ENCODE measurements at regions not wholly inside any gene's neighbourhood (a gene's known extent, or its start where the extent isn't known, plus 50 kb on each side); places are given as distances from the start of the nearest gene placed in this dataset.

- no peak overlapping the region for H3K27ac Mint-ChIP-seq
- H3K4me1 Mint-ChIP-seq, result no peaks in the 10 kb centered on the region
- no peak for ATAC-seq
- DNase-seq (ENCODE audit: low spot score in 2 of 2), result no peak
- H3K4me3 Mint-ChIP-seq, result no peak overlapping the region
- H3K36me3 Mint-ChIP-seq, result no peaks in the 10 kb centered on the region
- H3K9me3 Mint-ChIP-seq, result no peaks in the 10 kb centered on the region
These were observed 253.5 kb downstream of the BAMBI start for GRCh38 chr10:28930514-28931495.

- Mint-ChIP-seq H3K4me3 (no peak overlapping the region), H3K27ac (no peak overlapping the region), H3K9me3 (no peaks in the 10 kb centered on the region), H3K4me1 (no peaks in the 10 kb centered on the region), H3K36me3 (no peaks in the 10 kb centered on the region)
- DNase-seq (ENCODE audit: low spot score in 2 of 2), result no peak
- no peak for ATAC-seq
These were observed 257.7 kb downstream of the BAMBI start for GRCh38 chr10:28935061-28935460.

DNA sequence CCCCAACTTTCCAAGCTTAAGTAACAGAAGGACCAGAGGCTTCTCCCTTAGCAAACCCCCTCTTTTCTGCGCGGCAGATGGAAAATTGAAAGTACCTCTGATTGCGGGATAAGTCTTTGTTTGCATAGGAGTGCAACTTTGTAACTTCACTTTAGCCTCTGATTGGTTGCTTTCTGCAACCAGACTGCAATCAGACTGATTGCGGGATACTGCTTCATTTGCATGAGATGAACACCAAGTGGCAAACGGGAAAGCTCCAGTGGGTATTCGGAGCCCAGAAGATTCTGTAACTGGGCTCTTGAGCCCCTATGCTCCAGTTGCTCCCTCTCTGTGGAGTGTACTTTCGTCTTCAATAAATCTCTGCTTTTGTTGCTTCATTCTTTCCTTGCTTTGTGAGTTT, 260.6 kb downstream of the BAMBI start:
- Mint-ChIP-seq H3K4me1 (no peaks in the 10 kb centered on the region), H3K36me3 (no peaks in the 10 kb centered on the region), H3K9me3 (no peaks in the 10 kb centered on the region), H3K27ac (no peak overlapping the region), H3K4me3 (no peak overlapping the region)
- DNase-seq (ENCODE audit: low spot score in 2 of 2) (no peak), ATAC-seq (no peak)

GRCh38 chr10:28938745-28939144, 261.4 kb downstream of the BAMBI start:
- Mint-ChIP-seq H3K36me3 (no peaks in the 10 kb centered on the region), H3K9me3 (no peaks in the 10 kb centered on the region), H3K4me1 (no peaks in the 10 kb centered on the region), H3K27ac (no peak overlapping the region), H3K4me3 (no peak overlapping the region)
- DNase-seq (ENCODE audit: low spot score in 2 of 2) (no peak), ATAC-seq (no peak)

DNA sequence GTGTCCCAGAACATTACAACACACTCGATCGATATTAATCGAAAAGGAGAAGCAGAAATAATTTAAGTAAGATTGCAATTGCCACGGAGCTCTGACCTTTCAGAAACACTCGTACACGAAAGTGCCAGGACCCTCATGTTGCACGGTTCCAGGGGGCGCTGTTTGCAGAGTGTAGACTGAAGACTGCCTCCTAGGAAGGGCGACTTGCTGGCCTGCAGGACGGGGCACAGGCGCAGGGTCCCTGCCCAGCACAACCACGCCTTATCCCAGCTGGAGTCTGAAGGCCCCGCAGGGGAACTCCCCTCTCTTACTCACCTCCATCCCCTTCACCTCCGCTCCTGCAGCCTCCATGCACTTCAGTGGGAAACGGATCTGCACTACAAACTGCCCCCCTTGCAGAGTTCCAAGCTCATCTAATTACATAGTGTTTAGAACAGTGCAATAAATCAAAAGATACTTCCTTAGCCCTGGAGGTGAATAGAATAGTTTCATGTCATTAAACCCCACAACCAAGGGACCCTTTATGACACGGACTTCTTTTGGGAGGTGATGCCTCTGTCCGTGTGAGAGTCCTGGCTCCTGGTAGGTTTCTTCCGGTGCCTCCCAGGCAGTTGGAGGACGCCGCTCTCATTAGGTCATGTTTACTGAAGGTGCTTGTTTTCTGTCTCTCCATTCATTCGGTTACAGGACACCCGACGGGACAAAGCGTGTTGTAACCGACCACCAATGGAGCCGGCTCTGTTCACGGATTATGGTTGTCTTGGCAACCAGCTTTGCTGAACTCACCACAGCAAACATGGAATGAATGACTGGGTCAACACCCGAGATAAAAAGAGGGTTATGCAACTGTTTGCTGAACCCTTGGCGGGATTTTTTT, 262.2 kb downstream of the BAMBI start:
- ATAC-seq (no peak), DNase-seq (ENCODE audit: low spot score in 2 of 2) (no peak)
- Mint-ChIP-seq H3K4me3 (no peak overlapping the region), H3K4me1 (no peaks in the 10 kb centered on the region), H3K36me3 (no peaks in the 10 kb centered on the region), H3K9me3 (no peaks in the 10 kb centered on the region), H3K27ac (no peak overlapping the region)

DNA sequence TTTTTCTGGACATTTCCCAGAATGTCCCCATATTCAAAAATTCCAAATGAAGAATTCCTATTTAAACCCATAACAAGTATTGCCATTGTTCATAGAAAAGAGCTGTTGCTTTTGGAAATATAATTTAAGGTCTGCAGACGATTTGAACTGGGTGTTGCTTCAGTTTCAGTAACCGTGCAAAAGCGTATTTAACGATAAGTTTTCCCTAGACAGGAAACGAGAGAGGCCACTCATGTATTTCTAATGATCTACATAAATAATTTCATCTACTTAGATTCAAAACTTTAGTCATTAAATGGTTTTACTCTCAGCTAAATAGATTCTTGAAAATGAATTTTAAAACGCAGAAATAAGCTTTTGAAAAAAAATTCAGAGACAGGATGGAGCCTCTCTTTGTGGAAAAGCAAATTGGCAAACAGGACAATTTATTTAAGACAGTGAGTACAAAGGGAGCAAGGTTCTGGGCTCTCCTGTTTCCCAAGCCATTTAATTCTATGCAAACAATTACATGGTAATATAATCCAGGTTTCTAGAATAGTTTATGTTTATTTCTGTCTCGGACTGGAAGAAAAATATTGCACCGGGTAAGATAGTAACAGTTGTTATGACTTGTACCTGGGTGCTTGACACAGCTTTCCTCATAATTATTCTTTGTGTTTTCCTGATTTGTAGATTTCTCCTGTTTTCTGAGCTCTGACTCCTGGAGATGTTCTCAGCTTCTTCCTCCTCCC, 263.0 kb downstream of the BAMBI start:
- ATAC-seq, result no peak
- DNase-seq (ENCODE audit: low spot score in 2 of 2), result no peak
- Mint-ChIP-seq H3K9me3 (peaks cover 3% of the 10 kb centered on the region), H3K36me3 (no peaks in the 10 kb centered on the region), H3K4me1 (no peaks in the 10 kb centered on the region), H3K4me3 (no peak overlapping the region), H3K27ac (no peak overlapping the region)

DNA sequence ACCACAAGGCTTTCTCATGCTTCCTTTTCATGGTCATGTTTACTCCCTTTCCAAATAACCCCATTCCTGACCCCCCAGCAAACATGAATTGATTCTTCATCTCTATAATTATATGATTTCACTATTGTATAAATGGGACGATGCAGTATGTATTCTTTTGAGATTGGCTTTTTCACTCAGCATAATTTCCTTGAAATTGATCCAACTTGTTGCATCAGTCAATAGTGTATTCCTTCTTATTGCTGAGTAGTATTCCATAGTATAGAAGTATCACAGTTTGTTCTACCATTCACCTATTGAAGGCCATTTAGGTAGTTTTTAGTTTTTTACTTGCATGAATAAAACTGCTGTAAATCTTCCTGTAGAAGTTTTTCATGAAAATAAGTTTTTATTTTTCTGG, 264.7 kb downstream of the BAMBI start:
- no peaks in the 10 kb centered on the region for H3K4me1 Mint-ChIP-seq
- no peak for ATAC-seq
- peaks cover 3% of the 10 kb centered on the region for H3K9me3 Mint-ChIP-seq
- no peak overlapping the region for H3K27ac Mint-ChIP-seq
- H3K4me3 Mint-ChIP-seq, result no peak overlapping the region
- no peaks in the 10 kb centered on the region for H3K36me3 Mint-ChIP-seq
- no peak for DNase-seq (ENCODE audit: low spot score in 2 of 2)

DNA sequence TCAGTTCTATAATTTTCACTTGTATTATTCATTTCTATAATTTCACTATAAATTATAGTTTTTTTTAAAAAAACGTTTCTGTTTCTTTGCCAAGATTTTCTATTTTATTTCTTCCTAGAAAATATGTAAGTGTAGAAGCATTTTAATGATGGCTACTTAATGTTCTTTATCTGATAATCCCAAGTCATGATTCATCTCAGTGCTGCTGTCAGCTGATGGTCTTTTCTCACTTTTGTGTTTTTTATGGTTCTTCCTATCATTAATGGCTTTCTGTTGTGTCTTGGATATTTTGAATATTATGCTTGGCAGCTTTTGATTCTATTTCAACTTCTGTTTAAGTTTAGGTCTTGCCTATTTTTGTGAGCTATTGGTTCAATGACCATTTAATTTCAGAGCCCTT, 268.6 kb downstream of the BAMBI start:
- no peak overlapping the region for H3K4me3 Mint-ChIP-seq
- H3K9me3 Mint-ChIP-seq, result peaks cover 3% of the 10 kb centered on the region
- DNase-seq (ENCODE audit: low spot score in 2 of 2) (no peak), ATAC-seq (no peak)
- H3K27ac Mint-ChIP-seq, result no peak overlapping the region
- no peaks in the 10 kb centered on the region for H3K36me3 Mint-ChIP-seq
- H3K4me1 Mint-ChIP-seq, result no peaks in the 10 kb centered on the region

DNA sequence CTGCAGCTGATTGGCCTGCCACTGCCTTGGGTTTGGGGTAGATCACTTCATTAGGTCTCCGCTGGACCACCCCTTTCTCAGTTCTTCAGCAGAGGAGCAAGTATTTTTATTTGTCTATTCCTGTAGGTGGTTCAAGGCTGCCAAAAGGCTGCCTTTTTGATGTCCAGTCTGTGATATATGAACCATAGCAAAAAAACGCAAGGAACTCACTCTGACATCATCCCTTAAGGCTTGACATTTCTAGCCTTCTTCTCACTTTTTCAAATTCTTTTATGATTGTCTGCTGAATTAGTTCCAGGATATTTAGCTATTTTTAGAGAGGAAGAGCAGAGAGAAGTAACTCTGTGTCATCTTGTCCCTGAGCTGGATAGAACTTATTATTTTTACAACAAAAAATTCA, 269.2 kb downstream of the BAMBI start:
- H3K9me3 Mint-ChIP-seq, result peaks cover 3% of the 10 kb centered on the region
- no peak overlapping the region for H3K27ac Mint-ChIP-seq
- DNase-seq (ENCODE audit: low spot score in 2 of 2), result no peak
- H3K36me3 Mint-ChIP-seq, result no peaks in the 10 kb centered on the region
- no peaks in the 10 kb centered on the region for H3K4me1 Mint-ChIP-seq
- no peak overlapping the region for H3K4me3 Mint-ChIP-seq
- no peak for ATAC-seq

GRCh38 chr10:28947171-28947570, 269.9 kb downstream of the BAMBI start:
- H3K9me3 Mint-ChIP-seq, result peaks cover 3% of the 10 kb centered on the region
- ATAC-seq (no peak), DNase-seq (ENCODE audit: low spot score in 2 of 2) (no peak)
- H3K36me3 Mint-ChIP-seq, result no peaks in the 10 kb centered on the region
- no peak overlapping the region for H3K27ac Mint-ChIP-seq
- H3K4me3 Mint-ChIP-seq, result no peak overlapping the region
- no peaks in the 10 kb centered on the region for H3K4me1 Mint-ChIP-seq

DNA sequence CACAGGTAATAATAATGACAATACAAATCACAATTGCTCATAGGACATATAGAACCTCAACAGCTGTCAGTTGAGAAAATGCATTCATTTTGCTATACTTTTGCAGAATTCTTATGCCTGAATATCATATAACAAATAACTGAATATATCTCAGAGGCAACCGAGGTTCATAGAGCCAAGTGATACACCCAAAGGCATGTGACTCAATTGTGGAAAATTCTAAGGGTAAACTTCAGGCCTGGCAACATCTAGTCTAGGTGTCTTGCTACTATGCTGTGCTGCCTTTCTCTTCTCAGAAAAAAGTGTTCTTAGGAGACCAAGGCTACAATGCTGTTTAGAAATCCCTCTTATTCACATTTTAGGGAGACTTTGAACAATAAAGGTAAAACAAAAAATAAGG, 270.7 kb downstream of the BAMBI start:
- DNase-seq (ENCODE audit: low spot score in 2 of 2), result no peak
- no peak for ATAC-seq
- no peaks in the 10 kb centered on the region for H3K36me3 Mint-ChIP-seq
- H3K4me3 Mint-ChIP-seq, result no peak overlapping the region
- peaks cover 3% of the 10 kb centered on the region for H3K9me3 Mint-ChIP-seq
- no peak overlapping the region for H3K27ac Mint-ChIP-seq
- no peaks in the 10 kb centered on the region for H3K4me1 Mint-ChIP-seq

DNA sequence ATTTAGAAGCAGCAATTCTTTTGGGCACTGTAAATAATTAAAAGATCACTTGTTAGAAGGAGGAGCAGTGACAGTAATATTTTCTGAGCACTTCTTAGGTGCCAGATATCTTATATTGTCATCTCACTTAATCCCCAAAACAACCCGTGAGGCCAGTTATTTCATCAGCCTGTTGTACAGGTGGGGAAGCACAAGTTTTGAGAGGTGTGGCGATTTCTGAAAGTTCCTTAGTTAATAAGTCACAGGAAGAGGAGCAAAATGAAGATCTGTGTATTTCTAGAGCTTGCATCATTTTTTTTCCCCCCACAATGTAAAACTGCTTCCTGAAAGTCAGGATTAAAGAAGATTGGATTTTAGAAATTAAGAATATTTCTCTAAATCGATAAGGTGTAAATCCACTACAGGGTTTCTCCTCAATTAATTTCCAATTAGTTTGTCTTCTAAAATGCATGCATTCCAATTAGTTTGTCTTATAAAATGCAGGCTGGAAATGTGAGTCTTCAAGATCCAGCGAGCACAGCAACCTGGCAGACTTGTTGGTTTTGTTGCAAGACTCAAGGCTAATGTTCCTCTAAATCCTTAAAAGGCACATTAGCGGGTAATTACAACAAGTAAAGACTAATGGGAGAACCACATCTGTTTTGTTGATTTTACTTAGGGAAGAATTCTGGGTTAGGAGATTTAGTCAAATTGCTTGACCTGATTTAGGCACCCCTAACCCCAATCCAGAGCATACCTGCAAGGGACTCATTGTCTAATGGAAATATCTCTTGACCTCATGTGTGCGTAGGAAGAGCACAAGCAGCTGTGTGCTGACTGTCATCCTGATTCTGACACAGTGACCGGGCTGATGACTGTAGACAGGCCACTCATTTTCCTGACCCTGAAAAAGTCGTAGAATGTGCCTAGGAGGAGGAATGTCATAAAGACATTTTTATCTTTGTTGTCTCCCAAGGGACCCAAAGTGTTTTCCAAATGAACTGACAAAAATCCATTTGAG, 272.0 kb downstream of the BAMBI start:
- DNase-seq (ENCODE audit: low spot score in 2 of 2), result no peak
- Mint-ChIP-seq H3K36me3 (no peaks in the 10 kb centered on the region), H3K27ac (no peak overlapping the region), H3K4me3 (no peak overlapping the region), H3K9me3 (peaks cover 3% of the 10 kb centered on the region), H3K4me1 (no peaks in the 10 kb centered on the region)
- ATAC-seq, result no peak

DNA sequence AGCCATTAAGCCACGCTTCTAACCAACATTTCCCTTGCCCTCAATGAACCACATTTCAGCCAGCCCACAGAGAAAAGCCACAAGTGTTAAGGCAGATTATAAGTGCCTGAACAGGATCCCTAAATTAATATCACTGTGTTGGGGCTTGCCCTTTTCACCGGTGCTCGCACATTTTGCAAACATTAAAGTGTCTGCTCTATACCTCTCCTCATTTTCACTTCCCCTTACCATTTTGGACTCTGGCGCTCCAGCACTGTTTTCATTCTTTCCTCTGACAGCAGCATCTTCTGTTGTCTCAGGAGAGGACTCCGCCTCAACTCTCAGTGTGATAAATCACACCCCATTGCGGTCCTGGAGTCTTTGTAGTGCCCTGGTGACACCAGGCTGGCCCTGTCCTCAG, 274.2 kb downstream of the BAMBI start:
- no peak for DNase-seq (ENCODE audit: low spot score in 2 of 2)
- no peak for ATAC-seq
- H3K9me3 Mint-ChIP-seq, result no peaks in the 10 kb centered on the region
- H3K4me3 Mint-ChIP-seq, result no peak overlapping the region
- H3K36me3 Mint-ChIP-seq, result no peaks in the 10 kb centered on the region
- H3K27ac Mint-ChIP-seq, result no peak overlapping the region
- H3K4me1 Mint-ChIP-seq, result no peaks in the 10 kb centered on the region

DNA sequence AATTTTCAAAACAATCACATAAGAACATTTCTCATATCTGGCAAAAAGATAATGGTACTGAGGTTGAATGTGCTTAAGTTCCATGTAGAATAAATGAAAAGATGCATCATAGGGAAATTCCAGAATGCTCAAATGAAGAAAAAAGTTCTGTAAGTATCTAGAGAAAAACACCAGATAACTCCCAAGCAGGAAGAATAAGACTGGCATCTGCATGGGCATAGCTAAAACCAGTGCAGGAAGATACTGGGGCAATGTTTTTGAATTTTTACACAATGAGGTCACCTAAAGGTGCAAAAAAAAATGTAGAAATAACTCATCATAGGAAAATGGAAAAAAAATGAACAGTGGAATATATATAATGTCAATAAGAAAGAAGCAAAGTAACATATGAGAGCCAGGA, 275.2 kb downstream of the BAMBI start:
- DNase-seq (ENCODE audit: low spot score in 2 of 2) (no peak), ATAC-seq (no peak)
- Mint-ChIP-seq H3K4me3 (no peak overlapping the region), H3K36me3 (no peaks in the 10 kb centered on the region), H3K27ac (no peak overlapping the region), H3K9me3 (peaks cover under 1% of the 10 kb centered on the region), H3K4me1 (no peaks in the 10 kb centered on the region)

Data from stimulated activated effector memory CD8-positive, alpha-beta T cell treated with anti-CD3 and anti-CD28 coated beads, Interleukin-12 subunit alpha, Interleukin-12 subunit beta, amount 100 ng/mL, for 72 hours (primary cell).